GM21717 (cell line): ENCODE measurements at regions not wholly inside any gene's neighbourhood (a gene's known extent, or its start where the extent isn't known, plus 50 kb on each side); places are given as distances from the start of the nearest gene placed in this dataset.
"Not testable (repeated sequence)": the region's sequence is repeated elsewhere in the genome, so short reads cannot be mapped to it uniquely, and the experiment has no call there.

Source experiments
- ATAC-seq: cut with Tn5 transposase; IDR thresholded peaks from one replicate; pipeline ENCODE4 v1.9.1; 2021; ENCODE audit warnings: mild to moderate bottlenecking, moderate library complexity; ENCODE audit not compliant: unreplicated experiment

- no peak for ATAC-seq
Observed at GRCh38 chr12:19819231-19819630, 379.9 kb downstream of the AEBP2 start.

- no peak for ATAC-seq
Observed at GRCh38 chr12:19822476-19822875, 383.2 kb downstream of the AEBP2 start.

GRCh38 chr12:19823326-19823725 is 384.0 kb downstream of the AEBP2 start:
- not testable (repeated sequence) for ATAC-seq

GRCh38 chr12:19826980-19827550 is 387.8 kb downstream of the AEBP2 start:
- ATAC-seq: no peak

GRCh38 chr12:19829100-19829853 is 390.0 kb downstream of the AEBP2 start:
- ATAC-seq: no peak

GRCh38 chr12:19830446-19830845 is 391.2 kb downstream of the AEBP2 start:
- ATAC-seq: no peak

GRCh38 chr12:19833775-19834501 is 394.6 kb downstream of the AEBP2 start:
- no peak for ATAC-seq

GRCh38 chr12:19834592-19834991 is 395.3 kb downstream of the AEBP2 start:
- ATAC-seq: no peak

GRCh38 chr12:19836056-19836455 is 396.8 kb downstream of the AEBP2 start:
- no peak for ATAC-seq

- no peak for ATAC-seq
Observed at GRCh38 chr12:19836456-19836855, 397.2 kb downstream of the AEBP2 start.

- no peak for ATAC-seq
Observed at GRCh38 chr12:19837543-19837942, 398.3 kb downstream of the AEBP2 start.

- no peak for ATAC-seq
Observed at GRCh38 chr12:19841451-19841850, 402.2 kb downstream of the AEBP2 start.

GRCh38 chr12:19842116-19842515 is 402.8 kb downstream of the AEBP2 start:
- no peak for ATAC-seq

GRCh38 chr12:19844224-19844623 is 404.9 kb downstream of the AEBP2 start:
- ATAC-seq: no peak

- no peak for ATAC-seq
Observed at GRCh38 chr12:19846574-19846973, 407.3 kb downstream of the AEBP2 start.

GRCh38 chr12:19847294-19848059 is 408.2 kb downstream of the AEBP2 start:
- ATAC-seq: no peak

GRCh38 chr12:19848421-19848820 is 409.1 kb downstream of the AEBP2 start:
- ATAC-seq: no peak

GRCh38 chr12:19849208-19849607 is 409.9 kb downstream of the AEBP2 start:
- no peak for ATAC-seq

GRCh38 chr12:19850346-19851065 is 411.2 kb downstream of the AEBP2 start:
- no peak for ATAC-seq

GRCh38 chr12:19852100-19852855 is 413.0 kb downstream of the AEBP2 start:
- ATAC-seq: no peak
